Mammary epithelial cell (primary cell): ENCODE measurements at regions not wholly inside any gene's neighbourhood (a gene's known extent, or its start where the extent isn't known, plus 50 kb on each side); places are given as distances from the start of the nearest gene placed in this dataset.

ENCODE experiments used
- EZH2 ChIP-seq: IDR thresholded peaks from 2 replicates; pipeline ENCODE4 v1.6.1; 2012; ENCODE audit warnings: low read length, inconsistent platforms, borderline replicate concordance
- TF ChIP-seq, protein P1 (sequence below), 2 donors: IDR thresholded peaks in 1 of 2; conservative IDR thresholded peaks in 1 of 2; 2 replicates each; pipeline ENCODE4 v1.5.1; 2011 to 2012; ENCODE audit warnings: inconsistent platforms in 2 of 2, low read length in 2 of 2, mild to moderate bottlenecking in 2 of 2, control low read depth in 1 of 2, low read depth in 1 of 2; ENCODE audit not compliant: insufficient read depth in 1 of 2; ENCODE audit errors: extremely low read depth in 1 of 2

- no peak for TF ChIP-seq EZH2
- TF ChIP-seq, protein P1, sequence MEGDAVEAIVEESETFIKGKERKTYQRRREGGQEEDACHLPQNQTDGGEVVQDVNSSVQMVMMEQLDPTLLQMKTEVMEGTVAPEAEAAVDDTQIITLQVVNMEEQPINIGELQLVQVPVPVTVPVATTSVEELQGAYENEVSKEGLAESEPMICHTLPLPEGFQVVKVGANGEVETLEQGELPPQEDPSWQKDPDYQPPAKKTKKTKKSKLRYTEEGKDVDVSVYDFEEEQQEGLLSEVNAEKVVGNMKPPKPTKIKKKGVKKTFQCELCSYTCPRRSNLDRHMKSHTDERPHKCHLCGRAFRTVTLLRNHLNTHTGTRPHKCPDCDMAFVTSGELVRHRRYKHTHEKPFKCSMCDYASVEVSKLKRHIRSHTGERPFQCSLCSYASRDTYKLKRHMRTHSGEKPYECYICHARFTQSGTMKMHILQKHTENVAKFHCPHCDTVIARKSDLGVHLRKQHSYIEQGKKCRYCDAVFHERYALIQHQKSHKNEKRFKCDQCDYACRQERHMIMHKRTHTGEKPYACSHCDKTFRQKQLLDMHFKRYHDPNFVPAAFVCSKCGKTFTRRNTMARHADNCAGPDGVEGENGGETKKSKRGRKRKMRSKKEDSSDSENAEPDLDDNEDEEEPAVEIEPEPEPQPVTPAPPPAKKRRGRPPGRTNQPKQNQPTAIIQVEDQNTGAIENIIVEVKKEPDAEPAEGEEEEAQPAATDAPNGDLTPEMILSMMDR (conservative IDR thresholded peaks at IDR 0.05 in 1 of 2, IDR thresholded peaks at IDR 0.05 in 1 of 2; ENCODE audit: extremely low read depth in 1 of 2, insufficient read depth in 1 of 2, low read depth in 1 of 2, low read length in 2 of 2): no peak
Measured at GRCh38 chr6:112980676-112981075, 633.5 kb downstream of the RFPL4B start.
